ENCODE measurements at regions not wholly inside any gene's neighbourhood (a gene's known extent, or its start where the extent isn't known, plus 50 kb on each side); places are given as distances from the start of the nearest gene placed in this dataset.

DNA sequence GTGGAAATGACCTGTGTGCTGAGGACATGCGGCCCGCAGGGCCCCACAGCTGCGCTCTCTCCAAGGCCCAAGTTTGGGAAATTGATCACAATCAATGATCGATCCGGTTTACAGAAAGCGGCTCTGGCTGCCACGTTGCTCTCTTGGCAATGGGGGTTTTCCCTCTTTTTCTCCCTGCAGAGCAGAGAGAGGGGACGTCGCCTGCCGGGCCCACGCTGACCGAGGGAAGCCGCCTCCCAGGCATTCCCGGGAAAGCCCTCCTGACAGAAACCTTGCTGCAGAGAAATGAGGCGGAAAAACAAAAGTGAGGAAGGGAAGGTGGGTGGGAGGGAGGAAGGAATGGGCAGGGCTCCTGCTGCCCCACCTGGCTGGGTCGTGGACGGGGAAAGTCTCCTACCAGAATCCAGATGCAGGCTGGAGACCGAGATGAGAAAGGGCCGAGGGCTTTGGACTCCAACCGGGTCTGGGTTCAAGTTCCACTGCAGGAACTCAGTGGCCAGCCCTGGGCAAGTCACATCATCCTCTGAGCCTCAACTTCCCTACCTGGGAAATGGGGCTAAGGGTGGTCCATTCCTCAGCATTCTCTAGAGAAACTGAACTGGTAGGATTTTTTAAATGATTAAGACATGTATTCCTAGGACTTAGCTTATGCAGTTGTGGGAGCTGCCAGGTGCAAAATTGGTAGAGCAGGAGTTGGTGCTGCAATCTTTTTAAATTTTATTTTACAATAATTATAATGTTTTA lies 75.5 kb downstream of the PHETA1 start (continued):
- no peak for TF ChIP-seq RELA (CRISPR knock-in tag; IDR thresholded peaks at IDR 0.05; ENCODE audit: borderline replicate concordance)
- TF ChIP-seq, protein P1, sequence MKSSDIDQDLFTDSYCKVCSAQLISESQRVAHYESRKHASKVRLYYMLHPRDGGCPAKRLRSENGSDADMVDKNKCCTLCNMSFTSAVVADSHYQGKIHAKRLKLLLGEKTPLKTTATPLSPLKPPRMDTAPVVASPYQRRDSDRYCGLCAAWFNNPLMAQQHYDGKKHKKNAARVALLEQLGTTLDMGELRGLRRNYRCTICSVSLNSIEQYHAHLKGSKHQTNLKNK (CRISPR knock-in tag; IDR thresholded peaks at IDR 0.05): no peak

DNA sequence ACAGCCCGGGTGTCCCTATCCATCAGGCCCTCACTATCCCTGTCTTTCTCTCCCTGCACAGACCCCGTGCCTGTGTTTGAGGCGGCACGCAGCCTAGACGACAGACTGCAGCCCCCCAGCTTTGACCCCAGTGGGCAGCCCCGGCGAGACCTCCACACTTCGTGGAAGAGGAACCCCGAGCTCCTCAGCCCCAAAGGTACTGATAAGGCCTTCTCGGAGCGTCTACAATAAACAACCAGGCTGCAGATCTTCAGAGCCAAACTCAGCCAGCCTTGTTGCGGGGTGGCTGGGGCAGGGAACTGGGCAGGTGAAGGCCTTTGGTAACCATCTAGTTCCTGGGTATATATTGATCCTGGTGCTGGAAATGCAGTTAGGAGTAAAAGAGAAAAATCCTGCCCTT lies 77.5 kb downstream of the PHETA1 start:
- CTCF ChIA-PET: interaction anchor here (1.0 to 1.5 kb wide), 2 partner anchors 9 to 16 kb away, joined by 3 to 6 read pairs; no protein-coding TSS in a partner anchor
- no peak for TF ChIP-seq TEAD1 (CRISPR knock-in tag; IDR thresholded peaks at IDR 0.05)
- POLR2A ChIA-PET: no interaction called here
- peaks cover 8% of the 10 kb centered on the region for H3K36me3 Mint-ChIP-seq
- H3K4me3 Mint-ChIP-seq: no peak overlapping the region
- ATAC-seq (no peak), DNase-seq (ENCODE audit: low spot score) (no peak)
- H3K27me3 Mint-ChIP-seq (ENCODE audit: low read depth): no peaks in the 10 kb centered on the region
- H3K9me3 Mint-ChIP-seq: peaks cover 8% of the 10 kb centered on the region
- H3K4me1 Mint-ChIP-seq: peaks cover 5% of the 10 kb centered on the region; the same call in 1 of the 2 replicates
- H3K27ac Mint-ChIP-seq: no peak overlapping the region

DNA sequence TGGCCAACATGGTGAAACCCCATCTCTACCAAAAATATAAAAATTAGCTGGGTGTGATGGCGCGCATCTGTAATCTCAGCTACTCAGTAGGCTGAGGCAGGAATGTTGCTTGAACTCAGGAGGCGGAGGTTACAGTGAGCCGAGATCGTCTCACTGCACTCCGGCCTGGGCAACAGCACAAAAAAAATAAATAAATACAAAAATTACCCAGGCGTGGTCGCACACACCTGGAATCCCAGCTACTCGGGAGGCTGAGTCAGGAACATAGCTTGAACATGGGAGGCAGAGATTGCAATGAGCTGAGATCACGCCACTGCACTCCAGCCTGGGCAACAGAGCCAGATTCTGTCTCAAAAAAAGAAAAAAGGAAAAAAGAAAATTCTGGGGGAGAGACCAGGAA lies 80.1 kb downstream of the PHETA1 start:
- Mint-ChIP-seq H3K4me3 (no peak overlapping the region), H3K4me1 (peaks cover 20% of the 10 kb centered on the region), H3K27ac (no peak overlapping the region), H3K36me3 (peaks cover 8% of the 10 kb centered on the region), H3K27me3 (ENCODE audit: low read depth) (no peaks in the 10 kb centered on the region), H3K9me3 (peaks cover 8% of the 10 kb centered on the region)
- no peak for DNase-seq (ENCODE audit: low spot score)
- POLR2A ChIA-PET: no interaction called here
- CTCF ChIA-PET: interaction anchor here (1.0 kb wide), 1 partner anchor 14 kb away, joined by 4 read pairs; no protein-coding TSS in a partner anchor
- no peak for ATAC-seq
- TF ChIP-seq, protein P2, sequence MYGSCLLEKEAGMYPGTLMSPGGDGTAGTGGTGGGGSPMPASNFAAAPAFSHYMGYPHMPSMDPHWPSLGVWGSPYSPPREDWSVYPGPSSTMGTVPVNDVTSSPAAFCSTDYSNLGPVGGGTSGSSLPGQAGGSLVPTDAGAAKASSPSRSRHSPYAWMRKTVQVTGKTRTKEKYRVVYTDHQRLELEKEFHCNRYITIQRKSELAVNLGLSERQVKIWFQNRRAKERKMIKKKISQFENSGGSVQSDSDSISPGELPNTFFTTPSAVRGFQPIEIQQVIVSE (CRISPR knock-in tag; IDR thresholded peaks at IDR 0.05; ENCODE audit: borderline replicate concordance): no peak
- TF ChIP-seq OVOL2 (CRISPR knock-in tag; IDR thresholded peaks at IDR 0.05; ENCODE audit: borderline replicate concordance): no peak
- TF ChIP-seq, protein P1 (CRISPR knock-in tag; IDR thresholded peaks at IDR 0.05): no peak
- TF ChIP-seq, protein P3, sequence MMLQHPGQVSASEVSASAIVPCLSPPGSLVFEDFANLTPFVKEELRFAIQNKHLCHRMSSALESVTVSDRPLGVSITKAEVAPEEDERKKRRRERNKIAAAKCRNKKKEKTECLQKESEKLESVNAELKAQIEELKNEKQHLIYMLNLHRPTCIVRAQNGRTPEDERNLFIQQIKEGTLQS (CRISPR knock-in tag; conservative IDR thresholded peaks at IDR 0.05): no peak
- no peak for TF ChIP-seq NFYB (CRISPR knock-in tag; conservative IDR thresholded peaks at IDR 0.05; ENCODE audit: low read depth)
- no peak for TF ChIP-seq JAZF1 (CRISPR knock-in tag; IDR thresholded peaks at IDR 0.05)
- TF ChIP-seq, protein P4, sequence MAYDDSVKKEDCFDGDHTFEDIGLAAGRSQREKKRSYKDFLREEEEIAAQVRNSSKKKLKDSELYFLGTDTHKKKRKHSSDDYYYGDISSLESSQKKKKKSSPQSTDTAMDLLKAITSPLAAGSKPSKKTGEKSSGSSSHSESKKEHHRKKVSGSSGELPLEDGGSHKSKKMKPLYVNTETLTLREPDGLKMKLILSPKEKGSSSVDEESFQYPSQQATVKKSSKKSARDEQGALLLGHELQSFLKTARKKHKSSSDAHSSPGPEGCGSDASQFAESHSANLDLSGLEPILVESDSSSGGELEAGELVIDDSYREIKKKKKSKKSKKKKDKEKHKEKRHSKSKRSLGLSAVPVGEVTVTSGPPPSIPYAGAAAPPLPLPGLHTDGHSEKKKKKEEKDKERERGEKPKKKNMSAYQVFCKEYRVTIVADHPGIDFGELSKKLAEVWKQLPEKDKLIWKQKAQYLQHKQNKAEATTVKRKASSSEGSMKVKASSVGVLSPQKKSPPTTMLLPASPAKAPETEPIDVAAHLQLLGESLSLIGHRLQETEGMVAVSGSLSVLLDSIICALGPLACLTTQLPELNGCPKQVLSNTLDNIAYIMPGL (CRISPR knock-in tag; IDR thresholded peaks at IDR 0.05): no peak
- no peak for TF ChIP-seq GABPB1 (CRISPR knock-in tag; IDR thresholded peaks at IDR 0.05)
- TF ChIP-seq IRF2 (CRISPR knock-in tag; IDR thresholded peaks at IDR 0.05; ENCODE audit: borderline replicate concordance, low read depth): no peak
- no peak for TF ChIP-seq JUN (CRISPR knock-in tag; IDR thresholded peaks at IDR 0.05)
- TF ChIP-seq CREB1 (CRISPR knock-in tag; IDR thresholded peaks at IDR 0.05): no peak
- no peak for TF ChIP-seq MYBL2 (CRISPR knock-in tag; IDR thresholded peaks at IDR 0.05)
- TF ChIP-seq, protein P5, sequence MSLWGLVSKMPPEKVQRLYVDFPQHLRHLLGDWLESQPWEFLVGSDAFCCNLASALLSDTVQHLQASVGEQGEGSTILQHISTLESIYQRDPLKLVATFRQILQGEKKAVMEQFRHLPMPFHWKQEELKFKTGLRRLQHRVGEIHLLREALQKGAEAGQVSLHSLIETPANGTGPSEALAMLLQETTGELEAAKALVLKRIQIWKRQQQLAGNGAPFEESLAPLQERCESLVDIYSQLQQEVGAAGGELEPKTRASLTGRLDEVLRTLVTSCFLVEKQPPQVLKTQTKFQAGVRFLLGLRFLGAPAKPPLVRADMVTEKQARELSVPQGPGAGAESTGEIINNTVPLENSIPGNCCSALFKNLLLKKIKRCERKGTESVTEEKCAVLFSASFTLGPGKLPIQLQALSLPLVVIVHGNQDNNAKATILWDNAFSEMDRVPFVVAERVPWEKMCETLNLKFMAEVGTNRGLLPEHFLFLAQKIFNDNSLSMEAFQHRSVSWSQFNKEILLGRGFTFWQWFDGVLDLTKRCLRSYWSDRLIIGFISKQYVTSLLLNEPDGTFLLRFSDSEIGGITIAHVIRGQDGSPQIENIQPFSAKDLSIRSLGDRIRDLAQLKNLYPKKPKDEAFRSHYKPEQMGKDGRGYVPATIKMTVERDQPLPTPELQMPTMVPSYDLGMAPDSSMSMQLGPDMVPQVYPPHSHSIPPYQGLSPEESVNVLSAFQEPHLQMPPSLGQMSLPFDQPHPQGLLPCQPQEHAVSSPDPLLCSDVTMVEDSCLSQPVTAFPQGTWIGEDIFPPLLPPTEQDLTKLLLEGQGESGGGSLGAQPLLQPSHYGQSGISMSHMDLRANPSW (CRISPR knock-in tag; conservative IDR thresholded peaks at IDR 0.05; ENCODE audit: low read depth): no peak
- TF ChIP-seq SOX15 (CRISPR knock-in tag; IDR thresholded peaks at IDR 0.05): no peak
- no peak for TF ChIP-seq SMAD3 (CRISPR knock-in tag; IDR thresholded peaks at IDR 0.05; ENCODE audit: borderline replicate concordance)
